KMS-11 (cell line): ENCODE measurements at regions not wholly inside any gene's neighbourhood (a gene's known extent, or its start where the extent isn't known, plus 50 kb on each side); places are given as distances from the start of the nearest gene placed in this dataset.

ENCODE experiments used
- H2AFZ ChIP-seq: fragments of 200-600 bp; sonication (generic); 2 replicates; pipeline ENCODE4 v1.6.1; 2016; ENCODE audit warnings: antibody characterized with exemption, mixed run types, low read depth
- H3K27ac ChIP-seq: fragments of 200-600 bp; sonication (generic); 2 replicates; pipeline ENCODE4 v1.6.1; 2016; ENCODE audit warnings: mild to moderate bottlenecking, mixed run types
- H3K27me3 ChIP-seq: fragments of 200-600 bp; sonication (generic); 2 replicates; pipeline ENCODE4 v1.6.1; 2017; ENCODE audit warnings: mild to moderate bottlenecking, low read depth, mixed run types, moderate library complexity; ENCODE audit not compliant: insufficient read depth
- H3K36me3 ChIP-seq: fragments of 200-600 bp; sonication (generic); 2 replicates; pipeline ENCODE4 v1.6.1; 2017; ENCODE audit warnings: mild to moderate bottlenecking, mixed run types; ENCODE audit not compliant: insufficient read depth
- H3K4me1 ChIP-seq: fragments of 200-600 bp; sonication (generic); 2 replicates; pipeline ENCODE4 v1.6.1; 2016; ENCODE audit warnings: mild to moderate bottlenecking, low read depth, mixed run types; ENCODE audit not compliant: poor library complexity, severe bottlenecking
- H3K4me2 ChIP-seq: fragments of 200-600 bp; sonication (generic); 2 replicates; pipeline ENCODE4 v1.7.0; 2016; ENCODE audit warnings: mild to moderate bottlenecking, mixed run types
- H3K4me3 ChIP-seq: fragments of 200-600 bp; sonication (generic); IDR thresholded peaks from 2 replicates; pipeline ENCODE4 v1.6.1; 2017; ENCODE audit warnings: low read depth, low read length, mixed read lengths; ENCODE audit not compliant: insufficient read depth
- H3K79me2 ChIP-seq: fragments of 200-600 bp; sonication (generic); 2 replicates; pipeline ENCODE4 v1.6.1; 2016; ENCODE audit warnings: low read depth, mixed run types; ENCODE audit not compliant: insufficient read depth
- H3K9ac ChIP-seq: fragments of 200-600 bp; sonication (generic); 2 replicates; pipeline ENCODE4 v1.6.1; 2016; ENCODE audit warnings: mild to moderate bottlenecking, mixed run types
- H4K20me1 ChIP-seq: fragments of 200-600 bp; sonication (generic); 2 replicates; pipeline ENCODE4 v1.6.1; 2016; ENCODE audit warnings: mild to moderate bottlenecking, mixed run types; ENCODE audit not compliant: insufficient read depth
- TF ChIP-seq, protein P1 (sequence below): fragments of 200-600 bp; sonication (generic); conservative IDR thresholded peaks from 2 replicates; pipeline ENCODE4 v1.6.1; 2017; ENCODE audit warnings: low read depth, mild to moderate bottlenecking, antibody characterized with exemption, low read length, moderate library complexity, mixed read lengths

GRCh38 chr14:28576523-28576922 is 190.1 kb upstream of the FOXG1 start:
- Histone ChIP-seq H3K79me2 (no peaks in the 10 kb centered on the region), H4K20me1 (no peaks in the 10 kb centered on the region), H3K4me3 (no peak overlapping the region), H3K27me3 (no peaks in the 10 kb centered on the region), H3K4me2 (no peak overlapping the region), H3K4me1 (no peaks in the 10 kb centered on the region), H3K27ac (no peak overlapping the region), H3K36me3 (no peaks in the 10 kb centered on the region), H3K9ac (no peak overlapping the region), H2AFZ (no peak overlapping the region)
- TF ChIP-seq, protein P1, sequence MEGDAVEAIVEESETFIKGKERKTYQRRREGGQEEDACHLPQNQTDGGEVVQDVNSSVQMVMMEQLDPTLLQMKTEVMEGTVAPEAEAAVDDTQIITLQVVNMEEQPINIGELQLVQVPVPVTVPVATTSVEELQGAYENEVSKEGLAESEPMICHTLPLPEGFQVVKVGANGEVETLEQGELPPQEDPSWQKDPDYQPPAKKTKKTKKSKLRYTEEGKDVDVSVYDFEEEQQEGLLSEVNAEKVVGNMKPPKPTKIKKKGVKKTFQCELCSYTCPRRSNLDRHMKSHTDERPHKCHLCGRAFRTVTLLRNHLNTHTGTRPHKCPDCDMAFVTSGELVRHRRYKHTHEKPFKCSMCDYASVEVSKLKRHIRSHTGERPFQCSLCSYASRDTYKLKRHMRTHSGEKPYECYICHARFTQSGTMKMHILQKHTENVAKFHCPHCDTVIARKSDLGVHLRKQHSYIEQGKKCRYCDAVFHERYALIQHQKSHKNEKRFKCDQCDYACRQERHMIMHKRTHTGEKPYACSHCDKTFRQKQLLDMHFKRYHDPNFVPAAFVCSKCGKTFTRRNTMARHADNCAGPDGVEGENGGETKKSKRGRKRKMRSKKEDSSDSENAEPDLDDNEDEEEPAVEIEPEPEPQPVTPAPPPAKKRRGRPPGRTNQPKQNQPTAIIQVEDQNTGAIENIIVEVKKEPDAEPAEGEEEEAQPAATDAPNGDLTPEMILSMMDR = no peak

GRCh38 chr14:28577187-28577586 is 189.4 kb upstream of the FOXG1 start:
- Histone ChIP-seq H3K9ac (no peak overlapping the region), H4K20me1 (no peaks in the 10 kb centered on the region), H3K27me3 (no peaks in the 10 kb centered on the region), H3K4me3 (no peak overlapping the region), H3K4me2 (no peak overlapping the region), H3K4me1 (no peaks in the 10 kb centered on the region), H3K79me2 (no peaks in the 10 kb centered on the region), H2AFZ (no peak overlapping the region), H3K36me3 (no peaks in the 10 kb centered on the region), H3K27ac (no peak overlapping the region)
- TF ChIP-seq, protein P1 = no peak

- TF ChIP-seq, protein P1 = no peak
- Histone ChIP-seq H3K4me1 (no peaks in the 10 kb centered on the region), H3K9ac (no peak overlapping the region), H3K4me3 (no peak overlapping the region), H2AFZ (no peak overlapping the region), H4K20me1 (no peaks in the 10 kb centered on the region), H3K79me2 (no peaks in the 10 kb centered on the region), H3K4me2 (no peak overlapping the region), H3K27me3 (no peaks in the 10 kb centered on the region), H3K27ac (no peak overlapping the region), H3K36me3 (no peaks in the 10 kb centered on the region)
Observed at GRCh38 chr14:28577711-28578131, 188.9 kb upstream of the FOXG1 start.

- Histone ChIP-seq H3K27ac (no peak overlapping the region), H4K20me1 (no peaks in the 10 kb centered on the region), H3K4me3 (no peak overlapping the region), H3K79me2 (no peaks in the 10 kb centered on the region), H3K27me3 (no peaks in the 10 kb centered on the region), H3K4me1 (no peaks in the 10 kb centered on the region), H2AFZ (no peak overlapping the region), H3K4me2 (no peak overlapping the region), H3K9ac (no peak overlapping the region), H3K36me3 (no peaks in the 10 kb centered on the region)
- TF ChIP-seq, protein P1 = no peak
Observed at GRCh38 chr14:28584951-28585350, 181.6 kb upstream of the FOXG1 start.
